Esophagus squamous epithelium (tissue), 5 donors: ENCODE measurements at regions not wholly inside any gene's neighbourhood (a gene's known extent, or its start where the extent isn't known, plus 50 kb on each side); places are given as distances from the start of the nearest gene placed in this dataset.

ENCODE experiments used
- DNase-seq: peaks from one replicate; lab custom pipeline; 2025; lab: John Stamatoyannopoulos, UW
- H3K27ac ChIP-seq, 4 donors: fragments of 200-600 bp; sonication (generic); one replicate each; pipeline ENCODE4 v1.5.1; 2016 to 2019; ENCODE audit warnings: mild to moderate bottlenecking in 1 of 4
- H3K27me3 ChIP-seq, 4 donors: fragments of 200-600 bp; sonication (generic); 1 replicate in 3 of 4; 2 replicates in 1 of 4; pipeline versions ENCODE4 v1.5.1 to v1.6.0; 2017 to 2021; ENCODE audit warnings: antibody characterized with exemption in 1 of 4
- H3K36me3 ChIP-seq, 3 donors: fragments of 200-600 bp; sonication (generic); one replicate each; pipeline ENCODE4 v1.5.1; 2016 to 2019
- H3K4me1 ChIP-seq, 3 donors: fragments of 200-600 bp; sonication (generic); one replicate each; pipeline ENCODE4 v1.5.1; 2017 to 2019
- H3K4me3 ChIP-seq, 4 donors: fragments of 200-600 bp; sonication (generic); 1 replicate in 3 of 4; 2 replicates in 1 of 4; pipeline ENCODE4 v1.5.1; 2016 to 2019; ENCODE audit warnings: mild to moderate bottlenecking in 2 of 4, moderate library complexity in 1 of 4
- H3K9me3 ChIP-seq, 3 donors: fragments of 200-600 bp; sonication (generic); one replicate each; pipeline ENCODE4 v1.5.1; 2016 to 2019
- POLR2A ChIP-seq, 4 donors: fragments of 450-650 bp; IDR thresholded peaks; one replicate each; pipeline ENCODE4 v1.6.1; 2017; ENCODE audit warnings: antibody characterized with exemption in 4 of 4, mild to moderate bottlenecking in 4 of 4, moderate library complexity in 3 of 4
- WGBS, 2 donors: methylation state at CpG; one replicate each; pipeline ENCODE4 v1.1.5; 2018; 5-methylcytosine and 5-hydroxymethylcytosine counted together
- intact Hi-C: fragments of 100-400 bp; cut with DNase I; formaldehyde crosslinking; loops from one replicate; pipeline ENCODE4 v1.15.0; 2022
- TF ChIP-seq, protein P1 (sequence below), 6 experiments: fragments of 450-650 bp in 4 of 6; fragments of 200-600 bp in 2 of 6; sonication (generic) in 2 of 6; IDR thresholded peaks; one replicate each; pipeline ENCODE4 v1.5.1; 2016 to 2019; ENCODE audit warnings: antibody characterized with exemption in 6 of 6, mild to moderate bottlenecking in 4 of 6, moderate library complexity in 4 of 6
- donor health status: DM: yes; HTN: yes; CAD: no.

DNA sequence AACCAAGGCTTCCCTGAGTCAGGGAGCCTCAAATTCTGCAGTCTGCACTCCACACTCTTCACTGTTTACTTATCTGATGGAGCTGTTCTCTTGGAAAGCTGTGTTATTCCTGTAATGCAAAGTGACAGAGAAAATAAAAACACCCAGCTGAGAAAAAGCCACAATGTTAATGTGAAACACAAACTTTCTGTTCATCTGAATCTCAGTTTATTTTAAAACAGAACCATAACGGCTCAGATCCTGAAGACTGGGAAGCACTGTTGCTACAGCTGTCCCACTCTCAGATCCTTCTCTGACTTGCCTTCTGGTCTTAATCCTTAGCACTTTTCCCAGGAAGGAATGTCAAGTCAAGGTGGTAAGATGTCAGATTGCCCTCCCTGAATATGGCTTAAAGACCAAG lies 736.6 kb downstream of the DHX35 start:
- intact Hi-C loops: no loop called here
- no peaks in the 10 kb centered on the region for H3K9me3 ChIP-seq
- 53 to 63% methylated on average over 1 of the region's 1 CpG for WGBS, 2 donors
- TF ChIP-seq, protein P1, sequence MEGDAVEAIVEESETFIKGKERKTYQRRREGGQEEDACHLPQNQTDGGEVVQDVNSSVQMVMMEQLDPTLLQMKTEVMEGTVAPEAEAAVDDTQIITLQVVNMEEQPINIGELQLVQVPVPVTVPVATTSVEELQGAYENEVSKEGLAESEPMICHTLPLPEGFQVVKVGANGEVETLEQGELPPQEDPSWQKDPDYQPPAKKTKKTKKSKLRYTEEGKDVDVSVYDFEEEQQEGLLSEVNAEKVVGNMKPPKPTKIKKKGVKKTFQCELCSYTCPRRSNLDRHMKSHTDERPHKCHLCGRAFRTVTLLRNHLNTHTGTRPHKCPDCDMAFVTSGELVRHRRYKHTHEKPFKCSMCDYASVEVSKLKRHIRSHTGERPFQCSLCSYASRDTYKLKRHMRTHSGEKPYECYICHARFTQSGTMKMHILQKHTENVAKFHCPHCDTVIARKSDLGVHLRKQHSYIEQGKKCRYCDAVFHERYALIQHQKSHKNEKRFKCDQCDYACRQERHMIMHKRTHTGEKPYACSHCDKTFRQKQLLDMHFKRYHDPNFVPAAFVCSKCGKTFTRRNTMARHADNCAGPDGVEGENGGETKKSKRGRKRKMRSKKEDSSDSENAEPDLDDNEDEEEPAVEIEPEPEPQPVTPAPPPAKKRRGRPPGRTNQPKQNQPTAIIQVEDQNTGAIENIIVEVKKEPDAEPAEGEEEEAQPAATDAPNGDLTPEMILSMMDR (IDR thresholded peaks at IDR 0.05): no peak
- TF ChIP-seq POLR2A (IDR thresholded peaks at IDR 0.05): no peak
- H3K36me3 ChIP-seq: no peaks in the 10 kb centered on the region
- no peaks in the 10 kb centered on the region for H3K27me3 ChIP-seq
- H3K4me3 ChIP-seq: no peak overlapping the region
- no peak for DNase-seq
- peak overlapping the region in 1 of 4 donors; percentile 15 for H3K27ac ChIP-seq
- peaks cover 0 to 17% (median 0%) of the 10 kb centered on the region in 3 donors for H3K4me1 ChIP-seq

DNA sequence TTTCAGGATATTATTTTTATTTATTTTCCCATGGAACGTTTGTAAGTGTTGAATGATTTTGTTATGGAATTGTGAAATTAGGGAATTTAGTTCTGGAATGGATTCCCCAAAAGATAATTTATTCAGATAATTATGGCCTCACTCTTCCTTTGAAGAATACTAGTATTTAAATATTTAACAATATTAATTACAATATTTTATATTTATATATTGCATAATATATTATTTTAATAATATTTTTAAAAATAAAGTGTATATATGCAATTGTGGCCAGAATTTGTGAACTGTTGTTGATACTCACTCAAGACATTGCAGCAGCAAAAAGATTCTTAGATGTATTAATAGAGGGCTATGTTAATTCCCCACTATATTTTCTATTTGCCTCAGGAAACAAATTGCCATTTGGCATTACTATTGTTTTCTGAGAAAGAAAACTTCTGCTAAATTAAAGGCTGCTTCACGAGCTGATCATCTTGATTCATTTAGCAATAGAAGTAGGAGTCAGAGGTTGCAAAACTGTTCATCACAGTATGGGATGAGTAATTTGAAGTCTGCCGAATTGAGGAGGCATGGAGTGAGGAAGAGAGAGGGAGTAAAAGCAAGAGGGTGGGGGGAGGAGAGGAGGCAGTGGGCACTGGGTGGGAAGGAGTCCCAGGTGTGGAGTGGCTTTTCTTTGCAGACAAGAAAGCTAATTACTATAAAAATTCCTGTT lies 729.2 kb downstream of the DHX35 start:
- no peaks in the 10 kb centered on the region for H3K36me3 ChIP-seq
- H3K4me1 ChIP-seq: no peaks in the 10 kb centered on the region
- H3K9me3 ChIP-seq: no peaks in the 10 kb centered on the region
- intact Hi-C loops: no loop called here
- no peak overlapping the region for H3K4me3 ChIP-seq
- WGBS, 2 donors: 30 to 45% methylated on average over 3 of the region's 3 CpGs
- no peak for TF ChIP-seq POLR2A (IDR thresholded peaks at IDR 0.05)
- TF ChIP-seq, protein P1 (IDR thresholded peaks at IDR 0.05): no peak
- no peaks in the 10 kb centered on the region for H3K27me3 ChIP-seq
- no peak overlapping the region for H3K27ac ChIP-seq
- DNase-seq: no peak

DNA sequence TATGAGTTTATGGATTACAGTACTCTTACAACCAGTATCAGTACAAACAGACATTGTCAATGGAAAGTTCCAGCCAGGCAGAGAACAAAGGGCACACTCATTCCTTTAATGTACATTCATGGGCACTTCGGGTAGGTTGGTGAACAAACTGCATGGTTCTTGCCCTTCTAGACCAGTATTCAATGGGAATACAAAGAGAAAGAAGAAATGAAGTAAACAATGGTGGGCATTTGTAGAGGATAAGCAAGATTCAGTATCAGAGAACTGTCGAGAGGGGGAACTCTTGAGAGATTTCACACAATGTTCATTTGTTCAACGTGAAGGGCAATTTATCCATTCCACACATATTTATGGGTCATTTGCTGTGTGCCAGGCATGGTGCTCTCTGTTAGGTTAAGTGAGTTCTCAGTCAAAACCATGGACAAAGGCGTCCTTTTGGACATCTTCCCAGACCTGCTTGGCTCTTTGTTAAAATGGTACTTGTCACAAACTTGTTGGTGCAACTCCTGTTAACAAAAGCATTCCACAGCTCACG lies 714.8 kb downstream of the DHX35 start:
- peaks cover 0 to 11% (median 0%) of the 10 kb centered on the region in 3 donors for H3K9me3 ChIP-seq
- peaks cover 0 to 52% (median 8%) of the 10 kb centered on the region in 3 donors for H3K4me1 ChIP-seq
- intact Hi-C loops: no loop called here
- 11 to 29% methylated on average over 5 of the region's 5 CpGs for WGBS, 2 donors
- TF ChIP-seq, protein P1 (IDR thresholded peaks at IDR 0.05): peak in 4 of 6 experiments; percentile 19 to 53 (median 32)
- TF ChIP-seq POLR2A (IDR thresholded peaks at IDR 0.05): no peak
- DNase-seq: no peak
- no peaks in the 10 kb centered on the region for H3K36me3 ChIP-seq
- no peaks in the 10 kb centered on the region for H3K27me3 ChIP-seq
- H3K27ac ChIP-seq: peak overlapping the region in 2 of 4 donors; percentile 46 to 51
- no peak overlapping the region for H3K4me3 ChIP-seq

DNA sequence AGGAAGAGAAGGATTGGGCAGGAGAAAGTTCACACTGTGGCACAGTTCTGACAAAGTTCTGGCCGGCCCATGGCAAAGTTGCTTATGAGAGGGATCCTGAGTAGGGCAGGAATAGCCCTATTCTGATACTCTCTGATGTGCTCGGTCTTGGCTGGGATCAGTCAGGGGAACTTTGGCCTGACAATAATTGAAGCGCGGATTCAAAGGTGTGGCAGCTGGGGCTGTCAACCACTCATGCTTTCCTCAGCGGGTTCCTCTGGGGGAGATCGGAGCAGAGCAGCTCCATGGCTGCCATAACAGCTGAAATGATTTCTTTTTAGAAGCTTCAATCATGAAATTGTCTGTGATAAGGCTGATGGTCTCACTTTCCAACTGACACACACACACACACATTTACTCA lies 714.1 kb downstream of the DHX35 start:
- Histone ChIP-seq H3K36me3 (no peaks in the 10 kb centered on the region), H3K4me1 (peaks cover 0 to 45% (median 8%) of the 10 kb centered on the region in 3 donors), H3K27ac (peak overlapping the region in 1 of 4 donors; percentile 51), H3K9me3 (peaks cover 0 to 11% (median 0%) of the 10 kb centered on the region in 3 donors), H3K4me3 (no peak overlapping the region), H3K27me3 (no peaks in the 10 kb centered on the region)
- intact Hi-C loops: no loop called here
- TF ChIP-seq, protein P1 (IDR thresholded peaks at IDR 0.05): no peak
- TF ChIP-seq POLR2A (IDR thresholded peaks at IDR 0.05): no peak
- DNase-seq: no peak
- WGBS, 2 donors: 86 to 97% methylated on average over 6 of the region's 6 CpGs

DNA sequence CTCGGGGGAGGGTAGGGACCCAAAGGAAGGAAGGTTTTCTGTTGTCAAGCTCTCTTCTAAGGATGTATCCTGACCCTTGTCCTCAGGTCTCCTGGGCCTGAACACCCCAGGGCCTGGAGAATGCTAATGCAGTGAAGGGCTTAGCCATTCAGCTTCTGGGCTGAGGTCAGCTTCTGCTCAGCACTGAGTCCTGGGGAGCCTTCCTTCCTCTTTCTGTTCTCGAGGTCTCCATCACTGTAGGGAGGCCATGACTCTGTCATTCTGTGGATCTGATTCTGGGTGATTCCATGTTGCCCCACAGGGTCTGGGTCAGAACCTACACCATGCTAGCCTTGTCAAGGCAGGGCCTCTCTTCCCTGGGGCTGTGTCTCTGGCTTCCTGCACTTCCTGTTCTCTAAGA lies 712.7 kb downstream of the DHX35 start:
- Histone ChIP-seq H3K4me3 (no peak overlapping the region), H3K36me3 (no peaks in the 10 kb centered on the region), H3K27ac (peak overlapping the region in 1 of 4 donors; percentile 11), H3K4me1 (peaks cover 0 to 45% (median 8%) of the 10 kb centered on the region in 3 donors), H3K27me3 (no peaks in the 10 kb centered on the region), H3K9me3 (peaks cover 0 to 5% (median 0%) of the 10 kb centered on the region in 3 donors)
- DNase-seq: no peak
- intact Hi-C loops: no loop called here
- WGBS, 2 donors: 67 to 75% methylated on average over 2 of the region's 2 CpGs
- no peak for TF ChIP-seq POLR2A (IDR thresholded peaks at IDR 0.05)
- TF ChIP-seq, protein P1 (IDR thresholded peaks at IDR 0.05): no peak
